Vagina (tissue), 2 donors: ENCODE measurements at regions not wholly inside any gene's neighbourhood (a gene's known extent, or its start where the extent isn't known, plus 50 kb on each side); places are given as distances from the start of the nearest gene placed in this dataset.

ENCODE experiments used
- CTCF ChIP-seq, 3 experiments: fragments of 450-650 bp in 2 of 3; fragments of 200-600 bp in 1 of 3; sonication (generic) in 1 of 3; IDR thresholded peaks; one replicate each; pipeline ENCODE4 v1.5.1; 2017 to 2019; ENCODE audit warnings: antibody characterized with exemption in 3 of 3, mild to moderate bottlenecking in 2 of 3, moderate library complexity in 2 of 3
- POLR2A ChIP-seq, 2 donors: fragments of 450-650 bp; IDR thresholded peaks; one replicate each; pipeline ENCODE4 v1.6.1; 2017; ENCODE audit warnings: antibody characterized with exemption in 2 of 2, mild to moderate bottlenecking in 2 of 2, moderate library complexity in 2 of 2
- POLR2AphosphoS5 ChIP-seq, 2 donors: sonication (generic); formaldehyde crosslinking; IDR thresholded peaks; one replicate each; pipeline ENCODE4 v1.9.0; 2017; ENCODE audit warnings: antibody characterized with exemption in 2 of 2, mild to moderate bottlenecking in 2 of 2, low read depth in 1 of 2; ENCODE audit not compliant: insufficient read depth in 1 of 2

- no peak for TF ChIP-seq POLR2AphosphoS5 (IDR thresholded peaks at IDR 0.05; ENCODE audit: insufficient read depth in 1 of 2, low read depth in 1 of 2)
- no peak for TF ChIP-seq CTCF (IDR thresholded peaks at IDR 0.05)
- no peak for TF ChIP-seq POLR2A (IDR thresholded peaks at IDR 0.05)
Observed at GRCh38 chr1:193787061-193787460, 600.6 kb upstream of the B3GALT2 start.
